NCI-H446 treated with DMSO at 0.1 percent for 48 hours (cell line): ENCODE measurements at regions not wholly inside any gene's neighbourhood (a gene's known extent, or its start where the extent isn't known, plus 50 kb on each side); places are given as distances from the start of the nearest gene placed in this dataset.
"Not testable (repeated sequence)": the region's sequence is repeated elsewhere in the genome, so short reads cannot be mapped to it uniquely, and the experiment has no call there.

ENCODE experiments used
- DNase-seq: peaks from one replicate; lab custom pipeline; 2025; lab: John Stamatoyannopoulos, UW

DNA sequence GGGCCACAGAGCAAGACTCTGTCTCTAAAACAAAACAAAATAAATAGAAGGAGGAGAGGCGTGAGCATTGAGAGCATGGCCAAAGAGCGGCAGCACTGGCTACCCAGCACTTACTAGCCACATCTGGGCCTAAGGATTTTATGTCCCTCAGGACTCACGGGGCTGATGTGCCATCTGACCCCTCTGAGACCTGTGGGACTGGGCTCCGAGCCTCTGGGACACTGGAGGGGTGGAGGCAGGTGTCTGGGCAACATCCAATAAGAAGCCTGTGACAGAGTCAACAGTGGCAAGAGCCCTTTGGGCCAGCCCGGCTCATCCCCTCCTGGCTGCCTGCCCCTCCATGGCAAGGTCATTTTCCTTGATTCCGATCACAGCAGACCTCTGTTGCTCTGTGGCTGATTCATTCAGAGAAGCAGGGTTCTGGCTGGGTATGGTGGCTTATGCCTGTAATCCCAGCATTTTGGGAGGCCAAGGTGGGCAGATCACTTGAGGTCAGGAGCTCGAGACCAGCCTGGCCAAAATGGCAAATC, 60.7 kb downstream of the RRM2 start:
- no peak for DNase-seq

- DNase-seq = no peak
Observed at GRCh38 chr2:10184421-10184820, 61.9 kb downstream of the RRM2 start.

DNA sequence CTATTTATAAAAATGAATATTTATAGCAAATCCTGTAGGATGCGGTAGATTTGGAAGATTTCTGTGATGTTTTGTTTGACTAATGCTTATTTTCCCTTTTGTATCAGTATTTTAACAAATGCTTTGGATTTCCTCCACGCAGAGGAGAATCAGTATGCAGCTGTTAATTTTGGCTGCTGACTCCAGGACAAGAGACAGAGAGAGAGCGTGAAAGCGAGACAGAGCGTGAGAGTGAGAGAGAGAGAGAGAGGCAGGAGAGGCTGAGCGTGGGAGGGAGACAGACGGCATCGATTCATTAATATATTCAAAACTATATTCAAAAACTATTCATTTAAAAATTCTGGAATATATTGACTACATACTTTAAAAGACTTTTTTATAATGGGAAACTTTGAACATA, 62.5 kb downstream of the RRM2 start:
- no peak for DNase-seq

GRCh38 chr2:10185755-10186154, 63.2 kb downstream of the RRM2 start:
- DNase-seq = no peak

DNA sequence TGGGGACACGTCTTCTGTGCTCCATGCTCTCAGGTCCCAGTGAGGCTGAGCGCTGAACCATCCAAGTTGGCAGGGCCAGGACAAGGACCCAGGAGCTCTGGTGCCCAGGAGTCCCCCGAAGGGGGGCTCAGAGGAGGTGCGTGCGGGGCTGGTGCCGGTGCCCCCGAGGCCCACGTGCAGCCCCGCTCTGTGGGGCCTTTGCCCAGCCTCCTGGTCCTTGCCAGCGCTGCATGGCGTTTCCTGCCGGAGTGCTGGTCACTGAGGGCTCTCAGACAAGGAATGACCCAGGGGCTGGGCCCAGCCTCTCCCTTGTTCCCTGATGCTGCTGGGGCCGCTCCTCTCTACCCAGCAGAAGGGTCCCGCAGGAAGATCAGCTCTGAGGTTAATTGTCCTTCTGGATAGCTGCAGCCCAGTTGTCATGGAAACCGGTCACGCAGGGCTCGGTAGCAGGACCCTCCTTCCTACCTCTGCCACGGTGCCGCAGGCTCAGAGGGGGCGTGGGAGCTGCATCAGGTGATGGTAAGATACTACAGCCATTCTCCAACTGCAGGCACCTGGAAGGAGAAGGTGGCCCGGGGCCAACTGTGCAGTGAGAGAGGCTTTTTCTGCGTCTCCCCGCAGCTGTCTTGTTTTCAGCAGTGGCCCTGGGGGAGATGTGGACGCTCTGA, 64.5 kb downstream of the RRM2 start:
- no peak for DNase-seq

DNA sequence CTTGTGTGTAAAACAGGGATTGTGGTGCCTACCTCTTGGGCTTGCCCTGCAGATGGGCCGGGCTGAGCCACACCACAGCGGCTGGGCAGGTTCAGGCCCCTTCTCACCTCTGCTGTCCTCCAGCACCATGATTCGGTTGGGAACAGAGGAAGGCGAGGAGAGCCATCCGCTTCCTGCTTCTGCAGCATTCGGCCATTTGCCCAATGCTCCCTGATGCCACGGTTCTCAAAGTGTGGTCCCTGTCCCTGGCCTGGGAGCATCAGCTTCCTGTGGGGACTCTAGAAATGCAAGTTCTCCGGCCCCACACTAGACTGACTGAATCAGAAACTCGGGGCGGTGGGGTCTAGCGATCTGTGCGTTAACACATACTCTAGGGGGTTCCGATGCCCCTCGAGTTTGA, 65.1 kb downstream of the RRM2 start:
- no peak for DNase-seq

GRCh38 chr2:10188211-10188610, 65.7 kb downstream of the RRM2 start:
- DNase-seq = no peak

DNA sequence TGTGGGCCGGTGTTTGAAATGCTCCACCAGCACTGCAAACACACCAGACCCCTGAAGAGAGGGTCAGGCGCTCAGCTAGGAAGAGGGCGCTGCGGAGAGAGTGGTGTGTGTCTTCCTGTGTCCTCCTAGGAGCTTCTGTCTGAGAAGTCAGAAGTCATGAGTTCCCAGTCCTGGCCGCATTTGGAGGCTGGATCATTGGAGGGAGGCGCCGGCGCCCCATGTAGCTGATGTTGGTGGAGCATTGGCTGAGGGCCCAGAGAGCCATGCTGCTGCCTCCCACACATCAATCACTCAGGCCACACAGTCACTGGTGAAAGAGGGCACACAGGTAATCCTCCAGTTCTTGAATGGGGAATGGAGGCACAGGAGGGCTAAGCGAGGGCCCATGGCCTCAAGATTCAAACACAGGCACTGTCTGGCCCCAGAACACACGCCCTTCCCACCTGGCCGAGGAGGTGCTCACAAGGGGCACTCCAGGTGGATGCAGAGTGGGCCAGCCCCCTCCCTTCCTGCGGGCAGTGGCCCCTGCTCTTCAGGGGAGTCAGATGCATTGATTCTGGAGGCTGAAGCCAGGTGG, 66.3 kb downstream of the RRM2 start:
- no peak for DNase-seq

DNA sequence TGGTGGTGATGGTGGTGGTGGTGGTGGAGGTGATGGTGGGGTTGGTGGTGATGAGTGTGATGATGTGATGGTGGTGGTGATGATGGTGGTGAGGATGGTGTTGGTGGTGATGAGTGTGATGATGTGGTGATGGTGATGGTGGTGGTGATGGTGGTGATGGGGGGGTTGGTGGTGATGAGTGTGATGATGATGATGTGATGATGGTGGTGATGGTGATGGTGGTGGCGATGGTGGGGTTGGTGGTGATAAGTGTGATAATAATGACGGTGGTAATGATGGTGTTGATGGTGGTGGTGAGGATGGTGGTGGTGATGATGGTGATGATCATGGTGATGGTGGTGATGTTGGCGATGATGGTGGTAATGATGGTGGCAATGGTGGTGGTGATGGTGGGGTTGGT, 67.7 kb downstream of the RRM2 start:
- no peak for DNase-seq

- no peak for DNase-seq
Observed at GRCh38 chr2:10190737-10191532, 68.4 kb downstream of the RRM2 start.

GRCh38 chr2:10191554-10191953, 69.0 kb downstream of the RRM2 start:
- DNase-seq = no peak

- no peak for DNase-seq
Observed at GRCh38 chr2:10192392-10193015, 70.0 kb downstream of the RRM2 start.

DNA sequence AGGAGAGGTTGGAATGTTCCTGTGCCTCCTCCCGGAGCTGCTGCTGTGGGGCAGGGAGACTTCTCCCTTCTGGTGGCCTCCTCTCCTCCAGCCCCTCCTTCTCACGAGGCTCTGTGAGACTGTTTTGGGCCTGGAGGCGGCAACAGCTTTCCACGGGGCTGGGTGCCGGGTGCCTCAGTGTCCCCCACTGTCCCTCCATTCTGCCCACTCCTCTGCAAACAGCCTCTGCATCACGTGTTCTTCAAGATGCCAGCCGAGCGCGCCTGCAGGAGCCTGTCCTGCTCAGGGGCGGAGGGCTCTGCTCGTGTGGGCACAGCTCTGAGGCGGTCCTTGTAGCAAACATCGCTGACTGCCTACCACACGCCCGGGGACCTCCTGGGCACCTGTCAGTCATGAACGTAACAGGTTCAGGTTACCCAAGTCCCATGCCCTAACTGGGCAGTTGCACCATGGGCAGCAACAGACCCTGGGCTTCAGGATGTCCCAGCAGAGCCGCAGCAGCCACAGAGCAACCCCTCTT, 70.8 kb downstream of the RRM2 start:
- no peak for DNase-seq

DNA sequence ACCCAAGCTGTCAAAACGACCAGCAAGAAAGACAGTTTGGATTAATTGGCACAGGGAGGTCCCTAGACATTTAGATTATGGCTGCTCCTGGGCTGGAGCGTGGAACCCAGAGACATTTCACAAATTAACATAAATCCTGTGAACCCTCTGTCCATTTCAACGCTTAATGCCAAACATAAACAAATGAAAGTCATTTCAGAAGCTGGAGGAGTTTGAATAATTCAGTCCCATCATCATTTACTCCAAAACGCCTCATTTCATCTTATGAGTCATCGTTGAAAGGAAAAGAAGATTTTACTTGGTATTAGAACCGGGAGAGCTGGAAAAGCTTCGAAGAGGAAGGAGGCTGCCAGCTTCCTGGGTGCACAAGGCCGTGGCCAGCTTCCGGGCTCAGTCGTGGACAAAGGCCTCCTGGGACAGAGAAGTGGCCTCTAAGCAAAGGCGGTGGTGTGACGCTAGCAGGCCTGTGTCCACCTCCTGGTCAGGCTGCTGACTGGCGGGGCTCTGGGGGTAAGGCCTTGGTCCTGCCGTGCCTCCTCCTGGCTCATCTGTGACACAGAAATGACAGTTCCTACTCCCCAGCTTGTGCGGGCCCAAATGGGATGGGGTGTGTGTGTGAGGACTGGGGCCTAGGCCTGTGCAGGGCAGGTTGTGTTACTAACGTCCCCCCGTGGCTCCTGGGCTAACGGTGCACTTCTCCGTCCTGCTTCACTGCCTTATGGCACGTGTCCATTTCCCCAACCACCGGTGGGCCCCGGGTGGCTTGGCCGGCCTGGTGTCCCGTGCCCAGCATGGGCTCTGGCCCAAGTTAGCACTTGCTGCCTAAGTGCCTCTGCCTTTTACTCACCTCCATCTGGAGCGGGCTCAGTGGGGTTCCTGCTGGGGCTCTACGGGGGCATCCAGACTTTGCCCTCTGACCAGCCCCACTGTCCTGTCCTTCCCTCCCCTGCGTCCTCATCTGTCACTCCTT, 71.6 kb downstream of the RRM2 start:
- DNase-seq = peak; percentile 81

GRCh38 chr2:10195278-10196109, 73.0 kb downstream of the RRM2 start:
- no peak for DNase-seq

DNA sequence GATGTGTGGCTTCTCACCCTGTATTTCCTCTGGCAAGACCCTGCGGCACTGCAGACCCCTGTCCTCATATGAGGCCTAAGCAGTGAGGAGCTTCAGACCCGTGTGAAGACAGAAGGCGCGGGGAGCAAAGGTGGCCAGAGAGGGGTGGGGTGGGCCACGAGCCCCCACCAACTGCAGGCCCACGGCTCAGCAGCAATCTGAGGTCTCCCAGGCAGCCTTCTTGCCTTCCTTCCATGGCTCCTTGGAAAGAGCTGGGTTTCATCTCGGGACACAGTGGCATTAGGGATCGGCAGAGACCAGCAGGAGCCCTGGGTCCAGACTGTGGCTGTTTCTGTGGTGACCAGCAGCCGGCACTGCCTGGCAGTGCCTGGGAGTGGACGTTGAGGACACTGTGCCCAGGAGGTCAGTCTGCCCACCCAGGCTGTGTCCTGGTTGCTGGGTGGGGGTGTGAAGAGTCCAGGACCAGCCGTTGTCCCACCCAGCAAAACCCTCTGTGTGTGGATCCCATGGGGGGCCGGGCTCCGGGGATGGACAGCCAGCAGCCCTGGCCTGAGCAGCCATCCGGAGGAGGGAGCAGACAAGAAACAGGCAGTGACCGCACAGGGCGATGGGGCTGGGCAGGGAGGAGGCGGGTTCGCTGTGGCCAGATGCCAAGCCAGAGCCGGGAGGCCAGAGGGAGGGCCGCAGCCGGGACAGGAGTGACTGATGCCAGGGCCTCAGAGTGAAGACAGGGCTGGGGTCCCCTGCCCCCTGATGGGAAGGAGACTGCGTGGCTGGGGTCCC, 73.8 kb downstream of the RRM2 start:
- DNase-seq = no peak

GRCh38 chr2:10196948-10197696, 74.6 kb downstream of the RRM2 start:
- no peak for DNase-seq

GRCh38 chr2:10197697-10198076, 75.1 kb downstream of the RRM2 start:
- no peak for DNase-seq

DNA sequence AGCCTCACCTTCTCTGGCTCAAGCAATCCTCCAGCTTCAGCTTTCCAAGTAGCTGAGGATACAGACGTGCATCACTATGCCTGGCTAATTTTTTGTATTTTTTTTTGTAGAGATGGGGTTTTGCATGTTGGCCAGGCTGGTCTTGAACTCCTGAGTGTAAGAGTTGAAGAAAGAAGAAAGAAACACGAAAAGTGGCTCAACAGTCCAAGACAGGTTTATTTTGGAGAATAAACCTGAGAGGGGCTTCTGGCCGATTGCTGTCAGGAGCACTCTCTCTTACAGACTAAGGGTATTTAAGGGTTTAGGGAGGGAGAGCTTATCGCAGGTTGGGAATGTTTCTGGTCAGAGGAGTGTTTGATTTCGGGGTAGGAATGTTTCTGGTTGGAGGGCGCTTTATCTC, 75.9 kb downstream of the RRM2 start:
- not testable (repeated sequence) for DNase-seq
